AG08396 (cell line): ENCODE measurements at regions not wholly inside any gene's neighbourhood (a gene's known extent, or its start where the extent isn't known, plus 50 kb on each side); places are given as distances from the start of the nearest gene placed in this dataset.

Experiments
- DNase-seq: peaks from one replicate; pipeline ENCODE4 v3.0.0; 2012; ENCODE audit warnings: low spot score, mixed read lengths

GRCh38 chr10:111732166-111732785 lies 451.3 kb downstream of the GPAM start:
- DNase-seq, result no peak

DNA sequence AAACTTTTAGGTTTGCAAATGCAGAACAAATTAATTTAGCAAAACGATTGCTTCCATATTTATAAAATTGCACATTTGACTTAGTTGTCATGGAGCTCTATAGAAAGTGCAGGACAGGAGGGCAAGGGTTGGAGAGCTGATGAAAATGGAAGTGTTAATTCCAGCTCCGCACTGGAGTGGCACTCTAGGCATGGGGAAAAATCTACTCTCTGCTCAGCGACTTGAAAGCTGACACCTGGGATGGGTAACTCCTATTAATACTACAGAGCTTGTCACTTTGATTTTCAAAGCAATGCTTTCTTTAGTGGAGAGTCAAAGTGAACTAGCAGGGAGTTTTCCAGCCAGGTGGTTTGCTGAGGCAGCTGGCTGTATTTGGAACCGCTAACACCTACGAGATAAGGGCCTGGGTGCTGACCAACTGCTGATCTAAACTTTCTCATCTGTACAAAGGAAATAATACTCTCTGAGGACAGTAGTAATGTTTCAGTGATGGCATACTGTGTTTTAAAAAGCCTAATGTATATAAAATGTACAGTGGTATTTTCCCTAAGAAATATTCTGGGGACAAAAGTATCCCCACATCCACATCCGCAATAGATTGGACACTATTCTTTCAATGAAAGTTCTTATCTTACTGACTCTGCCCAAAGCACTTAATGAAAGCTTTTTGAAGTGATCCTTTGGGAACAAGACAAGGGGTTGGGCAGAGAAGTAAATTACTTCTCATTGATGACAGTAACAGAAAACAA lies 444.3 kb downstream of the GPAM start:
- DNase-seq, result no peak

DNA sequence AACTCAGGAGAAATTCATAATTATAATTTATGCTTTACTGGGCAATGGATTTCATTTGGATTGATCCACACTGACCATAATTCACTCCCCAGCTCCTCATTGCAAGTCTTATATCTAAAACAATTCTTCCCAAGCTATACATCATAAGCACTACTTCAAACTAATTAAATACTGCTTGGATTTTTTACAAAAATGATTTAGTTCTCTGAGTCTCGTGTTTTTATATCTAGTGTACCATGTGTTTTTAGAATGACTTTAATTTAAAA lies 443.8 kb downstream of the GPAM start:
- DNase-seq, result no peak

- DNase-seq, result no peak
These were observed 437.6 kb downstream of the GPAM start for GRCh38 chr10:111745982-111746381.

- no peak for DNase-seq
These were observed 435.8 kb downstream of the GPAM start for GRCh38 chr10:111747751-111748150.

- no peak for DNase-seq
These were observed 435.4 kb downstream of the GPAM start for GRCh38 chr10:111748184-111748583.

DNA sequence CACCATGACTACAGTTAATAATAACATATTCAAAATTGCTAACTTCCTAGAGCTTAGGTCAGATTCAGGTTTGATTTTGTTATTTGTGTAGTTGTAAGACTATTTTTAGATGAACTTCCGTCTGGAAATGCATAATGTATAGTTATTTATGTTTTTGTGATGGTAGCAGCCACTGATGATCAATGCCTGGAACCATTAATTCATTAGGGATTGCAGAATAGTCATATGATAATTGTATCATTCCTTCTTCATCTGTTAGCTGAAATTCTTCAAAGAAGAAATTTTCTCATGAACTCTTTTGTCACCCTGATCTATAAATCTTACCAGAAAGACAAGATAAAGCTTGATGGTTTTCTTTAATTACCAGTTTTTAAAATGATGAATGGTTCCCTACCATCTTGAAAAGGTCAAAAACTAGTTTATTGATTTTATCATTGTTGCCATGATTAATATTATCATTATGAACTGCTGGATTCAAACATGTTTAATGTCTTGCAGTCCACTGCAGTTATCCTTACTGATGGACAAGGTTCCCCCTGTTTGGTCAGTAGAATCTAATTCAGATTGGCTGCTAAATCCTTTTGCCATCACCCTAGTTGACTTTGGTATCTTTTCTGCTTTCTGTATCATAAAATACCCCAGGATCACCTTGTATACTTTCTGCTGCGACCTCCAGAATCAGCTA lies 433.3 kb downstream of the GPAM start:
- DNase-seq, result no peak

DNA sequence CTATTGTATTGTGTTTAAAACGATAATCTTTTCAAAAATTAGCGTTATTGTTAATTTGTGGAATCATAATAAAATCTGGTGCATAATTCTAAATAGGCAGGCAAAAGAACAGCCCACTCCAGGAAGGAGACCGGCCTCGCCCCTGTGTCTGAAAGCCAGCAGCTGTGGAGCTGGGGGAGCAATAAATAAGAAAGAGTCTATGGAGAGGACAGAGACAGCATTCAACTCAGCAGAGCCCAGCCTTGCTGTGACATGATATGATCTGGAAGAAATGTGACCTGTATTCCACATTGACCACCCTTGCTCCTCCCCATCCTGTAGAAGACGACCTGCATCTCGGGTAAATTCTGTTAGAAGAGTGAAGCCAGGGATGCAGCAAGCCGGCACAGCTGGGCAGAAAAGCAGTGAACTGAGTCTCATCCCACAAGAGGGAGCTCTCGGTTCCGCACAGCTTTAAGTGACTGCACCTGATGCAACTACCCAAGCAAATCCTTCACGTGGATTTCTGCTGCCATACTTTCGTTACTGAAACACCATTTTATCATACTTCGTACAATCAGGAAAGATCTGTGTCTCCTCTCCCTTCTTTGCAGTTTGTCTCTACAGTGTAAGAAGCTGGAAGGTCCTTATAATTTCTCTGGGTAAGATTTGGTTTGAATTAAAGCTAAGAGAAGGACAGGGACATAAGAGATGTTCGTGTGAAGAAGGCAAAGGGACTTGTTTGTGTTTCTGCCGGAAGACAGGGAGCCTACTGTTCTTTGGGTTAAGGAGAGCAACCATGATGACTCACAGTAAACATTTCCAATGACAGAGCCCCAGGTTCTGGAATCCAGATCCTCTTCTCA lies 427.1 kb downstream of the GPAM start:
- no peak for DNase-seq

DNA sequence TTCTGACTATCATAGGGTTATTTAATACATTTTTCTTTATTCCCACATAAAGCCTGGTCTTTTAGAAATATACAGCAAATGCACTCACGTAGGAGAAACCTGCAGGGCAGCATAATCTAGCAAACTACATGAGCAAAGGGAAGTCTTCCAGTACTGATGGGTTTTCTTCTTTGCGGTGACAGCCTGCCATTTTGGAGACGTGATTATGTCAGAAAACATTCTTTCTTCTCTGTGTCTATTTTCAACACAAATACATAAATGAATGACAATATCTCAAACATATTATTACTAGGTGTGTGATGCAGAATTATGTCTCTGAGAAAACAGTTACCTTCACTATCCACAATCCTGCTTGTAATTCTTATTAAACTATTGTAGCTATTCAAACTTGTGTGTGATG lies 425.0 kb downstream of the GPAM start:
- no peak for DNase-seq

GRCh38 chr10:111762114-111762513 lies 421.5 kb downstream of the GPAM start:
- DNase-seq, result no peak

GRCh38 chr10:111765216-111765615 lies 418.3 kb downstream of the GPAM start:
- no peak for DNase-seq

- DNase-seq, result no peak
These were observed 417.1 kb downstream of the GPAM start for GRCh38 chr10:111766464-111766863.

GRCh38 chr10:111767661-111768060 lies 415.9 kb downstream of the GPAM start:
- no peak for DNase-seq

- no peak for DNase-seq
These were observed 409.6 kb downstream of the GPAM start for GRCh38 chr10:111773950-111774349.

DNA sequence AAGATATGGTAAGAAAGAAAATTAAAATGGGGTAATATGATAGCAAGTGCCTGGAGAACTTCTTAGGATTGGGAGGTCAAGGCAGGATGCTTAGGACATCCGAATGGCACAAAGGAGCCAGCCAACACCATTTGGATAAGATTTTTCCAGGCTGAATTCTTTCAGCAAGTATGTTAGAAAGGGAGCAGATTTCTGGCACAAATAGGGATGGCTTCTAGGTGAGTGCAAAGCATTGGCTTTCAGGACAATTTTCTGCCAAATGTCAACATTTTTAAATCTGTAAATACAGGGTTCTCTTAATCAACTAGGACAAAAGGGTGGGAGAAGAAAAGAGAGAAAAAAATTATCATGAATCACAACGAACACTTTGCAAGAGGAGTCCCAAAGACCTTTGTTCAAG lies 409.1 kb downstream of the GPAM start:
- no peak for DNase-seq

DNA sequence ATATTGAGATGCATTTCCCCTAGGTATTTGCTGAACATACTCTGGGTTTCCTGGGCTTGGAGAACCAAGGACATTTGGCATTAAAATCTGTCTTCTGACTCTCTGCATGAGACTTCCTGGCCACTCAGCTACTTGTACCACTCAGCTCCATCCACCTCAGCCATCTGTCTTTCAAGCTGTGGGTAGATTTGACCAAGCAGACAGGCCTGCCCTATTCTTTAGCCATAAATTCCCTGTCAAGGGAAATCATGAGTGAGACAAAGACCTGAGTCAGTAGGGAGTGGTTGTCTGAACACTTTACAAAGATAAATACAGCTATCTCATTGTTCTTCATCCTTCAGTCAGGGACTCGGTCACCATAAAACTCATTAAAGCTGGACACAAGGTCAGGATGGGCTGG lies 399.1 kb downstream of the GPAM start:
- no peak for DNase-seq

DNA sequence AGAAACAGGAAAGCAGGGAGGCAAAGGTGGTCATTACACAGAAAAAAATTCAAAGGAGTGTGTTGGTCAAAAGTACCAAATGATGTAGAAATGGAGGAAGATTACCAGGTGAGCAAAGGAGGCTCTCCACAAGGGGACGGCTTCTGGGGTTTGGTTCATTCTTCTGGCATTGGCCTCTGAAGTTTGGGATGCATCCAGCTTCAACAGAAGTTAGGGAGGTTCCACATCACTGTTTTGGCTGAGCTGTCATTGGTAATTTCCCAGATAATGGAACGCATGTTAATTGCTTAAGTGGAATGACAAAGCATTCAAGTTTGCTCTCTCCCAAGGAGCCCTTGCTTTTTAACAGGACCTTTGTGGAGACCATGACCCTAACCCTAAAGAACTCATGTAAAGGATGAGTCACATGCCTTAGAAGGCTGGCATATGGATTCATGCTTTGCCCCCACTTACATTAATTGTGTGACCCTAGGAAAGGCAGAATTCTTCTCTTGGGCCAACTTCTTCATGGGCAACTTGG lies 398.6 kb downstream of the GPAM start:
- DNase-seq, result no peak

DNA sequence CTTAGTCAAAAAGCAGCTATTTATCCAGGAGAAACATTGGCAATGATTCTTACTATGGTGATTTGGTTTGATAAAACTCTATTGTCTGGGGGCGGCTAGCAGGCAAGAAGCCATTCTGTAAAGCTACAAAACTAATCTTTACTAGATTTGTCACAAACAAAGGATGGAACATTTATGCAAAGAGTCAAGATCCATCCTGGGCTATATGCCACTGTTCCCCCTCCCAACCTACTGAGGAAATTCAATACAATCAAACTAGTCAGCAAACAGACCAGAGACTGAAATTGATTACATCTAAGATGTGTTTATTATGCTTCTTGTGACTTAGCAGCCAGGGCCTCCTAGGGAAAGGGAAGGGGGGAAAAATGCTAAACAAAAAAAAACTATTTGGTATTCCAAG lies 397.6 kb downstream of the GPAM start:
- DNase-seq, result no peak

DNA sequence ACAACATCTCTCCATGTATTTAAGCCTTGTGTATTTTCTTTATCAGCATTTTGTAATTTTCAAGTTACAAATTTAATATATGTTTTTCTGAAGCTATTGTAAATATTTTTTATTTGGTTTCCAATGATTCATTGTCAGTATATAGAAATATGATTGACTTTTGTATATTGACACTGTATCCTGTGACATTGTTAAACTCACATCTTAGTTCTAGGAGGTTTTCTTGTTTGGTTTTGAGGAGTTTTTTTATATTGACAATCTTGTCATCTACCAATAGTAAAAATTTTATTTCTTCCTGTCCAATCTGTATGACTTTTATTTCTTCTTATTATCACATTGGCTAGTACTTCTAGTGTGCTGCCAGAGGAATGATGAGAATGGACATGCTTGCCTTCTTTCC lies 393.7 kb downstream of the GPAM start:
- no peak for DNase-seq

GRCh38 chr10:111801841-111802240 lies 381.7 kb downstream of the GPAM start:
- no peak for DNase-seq

DNA sequence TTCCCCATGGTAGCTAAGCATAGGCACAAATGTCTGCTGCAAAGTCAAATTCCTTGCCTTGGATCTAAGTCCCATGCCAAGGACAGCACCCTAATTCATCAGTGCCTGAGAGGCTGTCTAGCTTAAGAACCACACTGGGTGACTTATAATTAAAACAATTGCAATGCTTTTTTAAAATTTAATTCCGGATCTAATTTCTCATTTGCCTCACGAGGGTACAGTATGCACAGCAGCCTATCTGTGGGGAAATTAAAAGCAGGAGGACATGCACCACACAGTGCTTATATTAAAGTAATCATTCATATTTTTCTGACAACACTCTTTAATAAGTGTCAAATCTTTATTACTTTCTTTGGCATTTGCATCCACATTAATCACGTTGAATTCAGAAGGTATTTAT lies 378.8 kb downstream of the GPAM start:
- DNase-seq, result no peak

DNA sequence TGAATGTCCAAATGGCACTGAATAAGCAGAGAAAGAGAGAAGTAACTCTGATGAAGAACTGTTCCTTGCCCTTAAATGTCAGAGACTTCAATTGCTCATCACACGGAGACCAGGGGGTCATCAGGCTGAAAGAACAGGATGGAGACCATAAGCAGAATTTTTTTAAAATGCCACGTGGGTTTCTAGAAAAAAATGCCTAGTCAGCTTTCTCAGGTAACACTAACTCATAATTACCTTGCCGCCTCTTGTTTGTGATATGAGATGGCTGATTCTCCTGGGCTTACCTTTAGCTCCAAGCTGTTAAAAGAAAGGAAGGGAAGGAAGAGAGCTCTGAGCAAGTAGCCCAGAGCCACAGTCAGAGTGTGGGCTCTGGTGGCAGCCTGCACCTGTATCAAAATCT lies 372.0 kb downstream of the GPAM start:
- no peak for DNase-seq

- no peak for DNase-seq
These were observed 363.1 kb downstream of the GPAM start for GRCh38 chr10:111820471-111820870.
